K562 (cell line): ENCODE measurements at regions not wholly inside any gene's neighbourhood (a gene's known extent, or its start where the extent isn't known, plus 50 kb on each side); places are given as distances from the start of the nearest gene placed in this dataset.

Experiments
- CBX3 ChIP-seq, 2 experiments: IDR thresholded peaks; 1 replicate in 1 of 2; 2 replicates in 1 of 2; pipeline ENCODE4 v1.6.1; 2012; ENCODE audit warnings: inconsistent platforms in 2 of 2, low read length in 2 of 2, borderline replicate concordance in 1 of 2, control low read depth in 1 of 2
- CTCF ChIP-seq, 3 experiments: IDR thresholded peaks in 2 of 3; conservative IDR thresholded peaks in 1 of 3; 2 replicates each; pipeline ENCODE4 v1.5.1; 2011 to 2012; ENCODE audit warnings: low read length in 3 of 3, mild to moderate bottlenecking in 3 of 3, control low read depth in 2 of 3, improper control_type of control experiment in 1 of 3, inconsistent platforms in 1 of 3, low read depth in 1 of 3, mixed read lengths in 1 of 3, moderate library complexity in 1 of 3; ENCODE audit not compliant: insufficient read depth in 2 of 3
- GTF2F1 ChIP-seq: IDR thresholded peaks from 2 replicates; pipeline ENCODE4 v1.6.1; 2011; ENCODE audit warnings: low read depth, low read length, improper control_type of control experiment
- HINFP ChIP-seq: fragments of 450-650 bp; conservative IDR thresholded peaks from 2 replicates; pipeline ENCODE4 v1.6.1; 2016; ENCODE audit warnings: missing genetic modification characterization, low read depth, mild to moderate bottlenecking, control low read depth, missing compliant biosample characterization
- MLX ChIP-seq, 2 experiments: fragments of 450-650 bp in 1 of 2; sonication (generic) in 1 of 2; formaldehyde crosslinking; conservative IDR thresholded peaks; 2 replicates each; pipeline versions ENCODE4 v1.4.0 to v1.8.1; 2020 to 2022; ENCODE audit warnings: mild to moderate bottlenecking in 1 of 2, missing genetic modification reagents in 1 of 2
- MTA1 ChIP-seq: fragments of 450-650 bp; IDR thresholded peaks from 2 replicates; pipeline ENCODE4 v1.6.1; 2017; ENCODE audit warnings: borderline replicate concordance
- MTA3 ChIP-seq: fragments of 450-650 bp; formaldehyde crosslinking; IDR thresholded peaks from 2 replicates; pipeline ENCODE4 v1.6.1; 2017; ENCODE audit warnings: mild to moderate bottlenecking, borderline replicate concordance
- NCOA2 ChIP-seq, 2 experiments: fragments of 450-650 bp; IDR thresholded peaks; 2 replicates each; pipeline ENCODE4 v1.6.1; 2018; ENCODE audit warnings: mild to moderate bottlenecking in 2 of 2, moderate library complexity in 1 of 2; ENCODE audit not compliant: partially characterized antibody in 2 of 2
- POLR2A ChIP-seq: fragments of 450-650 bp; conservative IDR thresholded peaks from 2 replicates; pipeline ENCODE4 v1.6.1; 2016
- TAF15 ChIP-seq: fragments of 200-400 bp; formaldehyde crosslinking; IDR thresholded peaks from 2 replicates; pipeline ENCODE4 v1.6.1; 2017; ENCODE audit warnings: mild to moderate bottlenecking, low read depth, low read length, moderate library complexity
- U2AF2 ChIP-seq: fragments of 200-400 bp; formaldehyde crosslinking; optimal IDR thresholded peaks from 2 replicates; pipeline ENCODE3; 2017; ENCODE audit warnings: low read depth, mild to moderate bottlenecking, low read length
- YY1 ChIP-seq, 3 experiments: IDR thresholded peaks; 2 replicates each; pipeline ENCODE4 v1.6.1; 2011; ENCODE audit warnings: low read length in 2 of 3, mild to moderate bottlenecking in 2 of 3, moderate library complexity in 2 of 3, borderline replicate concordance in 1 of 3, control low read depth in 1 of 3, low read depth in 1 of 3; ENCODE audit not compliant: insufficient read depth in 3 of 3, insufficient replicate concordance in 2 of 3, control insufficient read depth in 1 of 3, insufficient read length in 1 of 3; ENCODE audit errors: extremely low read depth in 1 of 3
- ZKSCAN8 ChIP-seq: fragments of 200-800 bp; sonication (Bioruptor generic); IDR thresholded peaks from 2 replicates; pipeline ENCODE4 v1.6.1; 2016; ENCODE audit warnings: missing genetic modification characterization, missing compliant biosample characterization
- ZNF274 ChIP-seq: IDR thresholded peaks from 2 replicates; pipeline ENCODE4 v1.6.1; 2011; ENCODE audit warnings: low read depth, mild to moderate bottlenecking, low read length, moderate library complexity, borderline replicate concordance

- no peak for TF ChIP-seq GTF2F1
- no peak for TF ChIP-seq U2AF2
- no peak for TF ChIP-seq CBX3 (IDR thresholded peaks at IDR 0.05; ENCODE audit: borderline replicate concordance in 1 of 2, low read length in 2 of 2)
- TF ChIP-seq CTCF (IDR thresholded peaks at IDR 0.05 in 2 of 3, conservative IDR thresholded peaks at IDR 0.05 in 1 of 3; ENCODE audit: insufficient read depth in 2 of 3, low read depth in 1 of 3, low read length in 3 of 3): no peak
- no peak for TF ChIP-seq MTA1
- no peak for TF ChIP-seq ZNF274
- TF ChIP-seq NCOA2 (IDR thresholded peaks at IDR 0.05; ENCODE audit: partially characterized antibody in 2 of 2): no peak
- TF ChIP-seq HINFP: no peak
- TF ChIP-seq POLR2A: no peak
- no peak for TF ChIP-seq TAF15
- TF ChIP-seq YY1 (IDR thresholded peaks at IDR 0.05; ENCODE audit: borderline replicate concordance in 1 of 3, control insufficient read depth in 1 of 3, extremely low read depth in 1 of 3, insufficient read depth in 3 of 3, insufficient read length in 1 of 3, insufficient replicate concordance in 2 of 3, low read depth in 1 of 3, low read length in 2 of 3): no peak
- TF ChIP-seq MLX (CRISPR knock-in tag; conservative IDR thresholded peaks at IDR 0.05): no peak
- TF ChIP-seq ZKSCAN8 (CRISPR knock-in tag): no peak
- TF ChIP-seq MTA3: no peak
These were observed 905.6 kb upstream of the CDH6 start for GRCh38 chr5:30287890-30288289.
